A549 (cell line): ENCODE measurements at regions not wholly inside any gene's neighbourhood (a gene's known extent, or its start where the extent isn't known, plus 50 kb on each side); places are given as distances from the start of the nearest gene placed in this dataset.

Experiments
- CBX2 ChIP-seq: fragments of 200-600 bp; sonication (generic); IDR thresholded peaks from 2 replicates; pipeline ENCODE4 v1.6.1; 2016; ENCODE audit warnings: low read depth, mild to moderate bottlenecking, borderline replicate concordance
- CTCF ChIP-seq: fragments of >200 bp; sonication (Bioruptor Twin); formaldehyde crosslinking; IDR thresholded peaks from 3 replicates; pipeline ENCODE4 v1.5.1; 2016
- EHMT2 ChIP-seq: fragments of 200-600 bp; sonication (generic); IDR thresholded peaks from 2 replicates; pipeline ENCODE4 v1.6.1; 2016; ENCODE audit warnings: antibody characterized with exemption, low read depth, mild to moderate bottlenecking, moderate library complexity
- RFX5 ChIP-seq: fragments of 450-650 bp; IDR thresholded peaks from 2 replicates; pipeline ENCODE4 v1.7.1; 2014; ENCODE audit warnings: antibody characterized with exemption, mild to moderate bottlenecking, moderate library complexity

- no peak for TF ChIP-seq CTCF
- TF ChIP-seq EHMT2 = no peak
- TF ChIP-seq RFX5 = no peak
- TF ChIP-seq CBX2 = no peak
Observed at GRCh38 chr3:95627293-95627692, 1187.1 kb upstream of the EPHA6 start.
